Fibroblast of the aortic adventitia (primary cell): ENCODE measurements at regions not wholly inside any gene's neighbourhood (a gene's known extent, or its start where the extent isn't known, plus 50 kb on each side); places are given as distances from the start of the nearest gene placed in this dataset.

ENCODE experiments used
- DNase-seq: peaks from one replicate; pipeline ENCODE4 v3.0.0-alpha.2; 2010; ENCODE audit warnings: low read depth
- H3K4me3 ChIP-seq: 2 replicates; pipeline ENCODE4 v1.5.1; 2011; ENCODE audit warnings: low read depth, mild to moderate bottlenecking, control low read depth, low read length, moderate library complexity
- CTCF ChIP-seq: IDR thresholded peaks from 2 replicates; pipeline ENCODE4 v1.5.1; 2011; ENCODE audit warnings: mild to moderate bottlenecking, low read length, control low read depth, inconsistent platforms; ENCODE audit not compliant: insufficient read depth

GRCh38 chr21:18666725-18667124 is 263.1 kb upstream of the TMPRSS15 start:
- TF ChIP-seq CTCF, result no peak
- no peak overlapping the region for H3K4me3 ChIP-seq
- DNase-seq, result no peak

GRCh38 chr21:18673789-18674188 is 270.2 kb upstream of the TMPRSS15 start:
- TF ChIP-seq CTCF, result no peak
- DNase-seq, result no peak
- H3K4me3 ChIP-seq, result no peak overlapping the region

- H3K4me3 ChIP-seq, result no peak overlapping the region
- DNase-seq, result no peak
- no peak for TF ChIP-seq CTCF
Observed at GRCh38 chr21:18677632-18678031, 274.0 kb upstream of the TMPRSS15 start.

GRCh38 chr21:18705971-18706370 is 302.4 kb upstream of the TMPRSS15 start:
- no peak for DNase-seq
- TF ChIP-seq CTCF, result no peak
- H3K4me3 ChIP-seq, result no peak overlapping the region

- H3K4me3 ChIP-seq, result no peak overlapping the region
- no peak for TF ChIP-seq CTCF
- no peak for DNase-seq
Observed at GRCh38 chr21:18711662-18712061, 308.1 kb upstream of the TMPRSS15 start.

- TF ChIP-seq CTCF, result no peak
Observed at GRCh38 chr21:18715606-18716005, 312.0 kb upstream of the TMPRSS15 start.

GRCh38 chr21:18716578-18717138 is 313.1 kb upstream of the TMPRSS15 start:
- no peak overlapping the region for H3K4me3 ChIP-seq
- no peak for DNase-seq
- TF ChIP-seq CTCF, result no peak

More at GRCh38 chr21:18715606-18716005, 312.0 kb upstream of the TMPRSS15 start:
- no peak overlapping the region for H3K4me3 ChIP-seq
- no peak for DNase-seq
